ENCODE measurements at regions not wholly inside any gene's neighbourhood (a gene's known extent, or its start where the extent isn't known, plus 50 kb on each side); places are given as distances from the start of the nearest gene placed in this dataset.

GRCh38 chr10:78584681-78585080 is 484.1 kb upstream of the ZMIZ1 start:
- ATAC-seq, result no peak

GRCh38 chr10:78585952-78586351 is 482.8 kb upstream of the ZMIZ1 start:
- ATAC-seq, result no peak
- WGBS, 2 donors, result 90 to 96% methylated on average over 4 of the region's 4 CpGs

More at GRCh38 chr10:78584681-78585080, 484.1 kb upstream of the ZMIZ1 start:
- Histone ChIP-seq H3K9me3 (no peaks in the 10 kb centered on the region), H3K4me3 (no peak overlapping the region), H3K4me1 (peaks cover 0 to 6% (median 0%) of the 10 kb centered on the region in 3 donors), H3K27ac (no peak overlapping the region), H3K27me3 (no peaks in the 10 kb centered on the region), H3K36me3 (no peaks in the 10 kb centered on the region)
- DNase-seq (no peak), FAIRE-seq (no peak)
- intact Hi-C loops (cut with DNase I), result no loop called here
- TF ChIP-seq CTCF (IDR thresholded peaks at IDR 0.05), result no peak
- 84 to 87% methylated on average over 7 of the region's 7 CpGs for WGBS, 2 donors

GRCh38 chr10:78588194-78588811 is 480.5 kb upstream of the ZMIZ1 start:
- WGBS, 2 donors, result 52 to 54% methylated on average over 9 of the region's 9 CpGs
- TF ChIP-seq CTCF (IDR thresholded peaks at IDR 0.05), result no peak
- no peak overlapping the region for H3K4me3 ChIP-seq
- DNase-seq (no peak), FAIRE-seq (no peak), ATAC-seq (peak; percentile 20 to 70 (median 51))
- no peaks in the 10 kb centered on the region for H3K27me3 ChIP-seq
- intact Hi-C loops (cut with DNase I), result no loop called here
- no peaks in the 10 kb centered on the region for H3K9me3 ChIP-seq
- no peak overlapping the region for H3K27ac ChIP-seq
- no peaks in the 10 kb centered on the region for H3K36me3 ChIP-seq
- H3K4me1 ChIP-seq, result peaks cover 0 to 6% (median 0%) of the 10 kb centered on the region in 3 donors

More at GRCh38 chr10:78585952-78586351, 482.8 kb upstream of the ZMIZ1 start:
- Histone ChIP-seq H3K4me3 (no peak overlapping the region), H3K4me1 (peaks cover 0 to 6% (median 0%) of the 10 kb centered on the region in 3 donors), H3K36me3 (no peaks in the 10 kb centered on the region), H3K27me3 (no peaks in the 10 kb centered on the region), H3K27ac (no peak overlapping the region), H3K9me3 (no peaks in the 10 kb centered on the region)
- DNase-seq (no peak), FAIRE-seq (no peak)
- TF ChIP-seq CTCF (IDR thresholded peaks at IDR 0.05), result no peak
- intact Hi-C loops (cut with DNase I), result no loop called here

GRCh38 chr10:78589687-78590086 is 479.1 kb upstream of the ZMIZ1 start:
- Histone ChIP-seq H3K9me3 (no peaks in the 10 kb centered on the region), H3K27ac (no peak overlapping the region), H3K4me3 (no peak overlapping the region), H3K4me1 (peaks cover 0 to 6% (median 0%) of the 10 kb centered on the region in 3 donors), H3K36me3 (no peaks in the 10 kb centered on the region), H3K27me3 (no peaks in the 10 kb centered on the region)
- FAIRE-seq, result peak; percentile 43
- no peak for DNase-seq
- TF ChIP-seq CTCF (IDR thresholded peaks at IDR 0.05), result no peak
- 61 to 63% methylated on average over 3 of the region's 3 CpGs for WGBS, 2 donors
- ATAC-seq, result peak in 1 of 4 donors; percentile 29
- intact Hi-C loops (cut with DNase I), result no loop called here

GRCh38 chr10:78591066-78591465 is 477.7 kb upstream of the ZMIZ1 start:
- TF ChIP-seq CTCF (IDR thresholded peaks at IDR 0.05), result no peak
- Histone ChIP-seq H3K27ac (no peak overlapping the region), H3K36me3 (no peaks in the 10 kb centered on the region), H3K4me1 (peaks cover 0 to 6% (median 0%) of the 10 kb centered on the region in 3 donors), H3K27me3 (no peaks in the 10 kb centered on the region), H3K4me3 (no peak overlapping the region), H3K9me3 (no peaks in the 10 kb centered on the region)
- no peak for FAIRE-seq
- ATAC-seq, result no peak
- DNase-seq, result no peak
- 87 to 94% methylated on average over 2 of the region's 2 CpGs for WGBS, 2 donors
- intact Hi-C loops (cut with DNase I), result no loop called here

Measured in pancreas (tissue), 10 donors.